Medulla oblongata (tissue), 1 donor: ENCODE measurements at regions not wholly inside any gene's neighbourhood (a gene's known extent, or its start where the extent isn't known, plus 50 kb on each side); places are given as distances from the start of the nearest gene placed in this dataset.
"Not testable (repeated sequence)": the region's sequence is repeated elsewhere in the genome, so short reads cannot be mapped to it uniquely, and the experiment has no call there.

Source experiments
- DNase-seq: peaks from one replicate; pipeline ENCODE4 v3.0.0-alpha.2; 2015; ENCODE audit errors: extremely low spot score

DNA sequence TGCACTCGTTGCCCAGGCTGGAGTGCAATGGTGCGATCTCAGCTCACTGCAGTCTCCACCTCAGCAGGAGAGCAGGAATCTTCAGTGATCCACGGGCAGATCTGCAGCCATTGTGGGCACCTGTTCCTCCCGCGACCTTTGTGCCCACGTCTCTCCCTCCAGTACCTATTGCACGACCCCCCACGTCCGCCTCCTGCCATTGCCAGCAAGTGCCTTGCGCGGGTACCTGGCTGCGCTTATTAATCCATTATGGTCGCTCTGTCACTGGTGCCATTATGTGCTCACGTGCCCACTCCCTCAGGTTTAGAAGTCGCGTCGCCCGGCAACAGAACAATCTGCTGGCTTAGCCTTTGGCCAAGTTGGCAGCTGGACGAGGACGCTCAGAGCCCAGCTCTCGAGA lies 146.2 kb upstream of the C1QTNF3 start:
- DNase-seq, result not testable (repeated sequence)

DNA sequence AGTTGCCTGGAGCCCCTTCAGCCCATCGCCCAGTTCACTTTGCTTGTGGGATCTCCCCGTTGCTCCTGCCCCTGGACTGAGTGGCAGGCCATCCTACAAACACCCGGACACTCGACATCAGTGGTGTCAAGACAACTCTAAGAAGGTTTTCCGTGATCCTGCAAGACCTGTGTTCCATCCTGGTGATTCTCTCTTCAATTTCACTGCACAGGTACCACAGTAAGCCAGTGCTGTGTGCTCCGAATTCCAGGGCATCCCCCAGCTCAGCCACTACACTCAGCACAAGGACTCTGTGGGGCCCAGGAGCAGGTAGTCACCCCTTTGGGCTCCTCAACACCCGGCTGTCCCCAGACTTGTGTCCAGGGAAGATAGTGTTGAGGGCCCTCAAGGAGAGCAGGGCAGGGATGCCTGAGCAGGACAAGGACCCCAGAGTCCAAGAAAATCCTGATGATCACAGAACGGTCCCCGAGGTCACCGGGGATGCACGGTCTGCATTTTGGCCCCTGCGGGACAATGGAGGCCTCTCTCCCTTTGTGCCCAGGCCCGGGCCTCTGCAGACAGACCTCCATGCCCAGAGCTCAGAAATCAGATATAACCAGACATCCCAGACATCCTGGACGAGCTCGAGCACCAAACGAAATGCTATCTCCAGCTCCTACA lies 146.9 kb upstream of the C1QTNF3 start:
- peak; percentile 17 for DNase-seq

DNA sequence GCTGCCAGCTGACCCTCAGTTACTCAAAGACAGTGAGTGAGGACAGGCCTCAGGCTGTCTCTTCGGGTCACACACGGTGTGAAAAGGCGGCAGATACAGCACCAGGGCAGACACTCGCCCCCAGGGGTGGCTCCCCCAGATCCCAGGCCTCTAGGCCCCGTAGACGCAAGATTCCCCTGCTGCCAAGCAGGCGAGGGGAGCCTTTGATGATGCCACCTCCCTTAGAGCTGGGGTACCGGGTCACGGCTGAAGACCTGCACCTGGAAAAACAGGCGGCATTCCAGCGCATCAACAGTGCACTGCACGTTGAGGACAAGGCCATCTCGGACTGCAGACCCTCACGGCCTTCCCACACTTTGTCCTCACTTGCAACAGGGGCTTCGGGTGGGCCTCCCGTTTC lies 147.5 kb upstream of the C1QTNF3 start:
- DNase-seq, result peak; percentile 9

DNA sequence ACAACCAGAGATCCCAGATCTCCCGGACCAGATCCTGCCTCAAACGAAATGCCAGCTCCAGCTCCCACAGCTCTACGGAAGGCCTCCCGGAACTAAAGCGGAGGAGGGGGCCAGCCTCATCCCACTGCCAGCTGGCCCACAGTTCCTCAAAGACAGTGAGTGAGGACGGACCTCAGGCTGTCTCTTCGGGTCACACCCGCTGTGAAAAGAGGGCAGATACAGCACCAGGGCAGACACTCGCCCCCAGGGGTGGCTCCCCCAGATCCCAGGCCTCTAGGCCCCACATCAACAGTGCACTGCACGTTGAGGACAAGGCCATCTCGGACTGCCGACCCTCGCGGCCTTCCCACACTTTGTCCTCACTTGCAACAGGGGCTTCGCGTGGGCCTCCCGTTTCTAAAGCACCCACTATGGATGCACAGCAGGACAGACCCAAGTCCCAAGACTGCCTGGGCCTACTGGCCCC lies 148.3 kb upstream of the C1QTNF3 start:
- peak; percentile 3 for DNase-seq

DNA sequence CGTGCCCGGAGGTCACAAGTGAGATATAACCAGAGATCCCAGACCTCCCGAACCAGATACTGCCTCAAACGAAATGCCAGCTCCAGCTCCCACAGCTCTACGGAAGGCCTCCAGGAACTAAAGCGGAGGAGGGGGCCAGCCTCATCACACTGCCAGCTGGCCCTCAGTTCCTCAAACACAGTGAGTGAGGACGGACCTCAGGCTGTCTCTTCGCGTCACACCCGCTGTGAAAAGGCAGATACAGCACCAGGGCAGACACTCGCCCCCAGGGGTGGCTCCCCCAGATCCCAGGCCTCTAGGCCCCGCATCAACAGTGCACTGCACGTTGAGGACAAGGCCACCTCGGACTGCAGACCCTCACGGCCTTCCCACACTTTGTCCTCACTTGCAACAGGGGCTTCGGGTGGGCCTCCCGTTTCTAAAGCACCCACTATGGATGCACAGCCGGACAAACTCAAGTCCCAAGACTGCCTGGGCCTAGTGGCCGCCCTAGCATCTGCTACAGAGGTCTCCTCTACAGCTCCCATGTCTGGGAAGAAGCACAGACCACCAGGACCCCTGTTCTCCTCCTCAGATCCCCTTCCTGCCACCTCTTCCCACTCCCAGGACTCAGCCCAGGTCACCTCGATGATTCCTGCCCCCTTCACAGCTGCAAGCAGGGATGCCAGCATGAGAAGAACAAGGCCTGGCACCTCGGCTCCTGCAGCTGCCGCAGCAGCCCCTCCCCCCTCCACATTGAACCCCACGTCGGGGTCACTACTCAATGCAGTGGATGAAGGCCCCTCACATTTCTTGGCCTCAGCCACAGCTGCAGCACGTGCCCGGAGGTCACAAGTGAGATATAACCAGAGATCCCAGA lies 149.3 kb upstream of the C1QTNF3 start:
- peak; percentile 56 for DNase-seq

DNA sequence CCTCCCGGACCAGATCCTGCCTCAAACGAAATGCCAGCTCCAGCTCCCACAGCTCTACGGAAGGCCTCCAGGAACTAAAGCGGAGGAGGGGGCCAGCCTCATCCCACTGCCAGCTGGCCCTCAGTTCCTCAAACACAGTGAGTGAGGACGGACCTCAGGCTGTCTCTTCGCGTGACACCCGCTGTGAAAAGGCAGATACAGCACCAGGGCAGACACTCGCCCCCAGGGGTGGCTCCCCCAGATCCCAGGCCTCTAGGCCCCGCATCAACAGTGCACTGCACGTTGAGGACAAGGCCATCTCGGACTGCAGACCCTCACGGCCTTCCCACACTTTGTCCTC lies 149.9 kb upstream of the C1QTNF3 start:
- DNase-seq, result not testable (repeated sequence)

DNA sequence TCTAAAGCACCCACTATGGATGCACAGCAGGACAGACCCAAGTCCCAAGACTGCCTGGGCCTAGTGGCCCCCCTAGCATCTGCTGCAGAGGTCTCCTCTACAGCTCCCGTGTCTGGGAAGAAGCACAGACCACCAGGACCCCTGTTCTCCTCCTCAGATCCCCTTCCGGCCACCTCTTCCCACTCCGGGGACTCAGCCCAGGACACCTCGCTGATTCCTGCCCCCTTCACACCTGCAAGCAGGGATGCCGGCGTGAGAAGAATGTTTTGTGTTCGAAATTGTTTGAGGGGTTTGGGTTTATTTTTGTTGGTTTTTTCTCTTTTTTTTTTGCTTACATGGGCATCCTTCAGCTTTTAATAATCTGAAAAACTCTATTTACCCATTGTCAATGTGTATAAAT lies 150.3 kb upstream of the C1QTNF3 start:
- DNase-seq, result peak; percentile 2

DNA sequence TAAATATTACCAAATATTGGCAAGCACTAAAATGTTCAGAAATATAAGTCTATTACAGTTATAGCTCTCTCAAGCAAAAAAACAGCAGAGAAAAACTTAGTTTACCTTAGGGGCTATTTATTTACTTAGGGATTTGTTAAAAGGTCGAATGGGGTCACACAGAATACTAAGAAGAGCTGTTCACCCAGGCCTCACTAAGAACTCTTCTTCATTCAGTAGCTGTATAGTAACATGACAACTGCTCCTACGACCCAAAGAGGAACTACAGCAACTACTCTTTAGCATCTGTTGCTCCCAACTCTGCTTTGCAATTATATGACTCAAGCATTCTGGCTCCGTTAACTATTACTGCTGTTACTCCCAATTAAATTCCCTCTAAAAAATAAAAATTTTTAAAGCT lies 150.8 kb upstream of the C1QTNF3 start:
- peak; percentile 57 for DNase-seq

DNA sequence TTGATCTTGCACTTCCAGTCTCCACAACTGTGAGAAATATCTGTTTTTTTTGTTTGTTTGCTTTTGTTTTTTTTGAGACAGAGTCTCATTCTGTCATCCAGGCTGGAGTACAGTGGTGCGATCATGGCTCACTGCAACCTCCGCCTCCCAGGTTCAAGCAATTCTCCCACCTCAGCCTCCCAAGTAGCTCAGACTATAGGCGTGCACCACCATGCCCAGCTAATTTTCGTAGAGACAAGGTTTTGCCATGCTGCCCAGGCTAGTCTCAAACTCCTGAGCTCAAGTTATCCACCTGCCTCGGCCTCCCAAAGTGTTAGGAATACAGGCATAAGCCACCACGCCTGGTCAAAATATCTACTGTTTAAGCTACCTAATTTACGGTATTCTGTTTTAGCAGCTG lies 153.1 kb upstream of the C1QTNF3 start:
- not testable (repeated sequence) for DNase-seq

DNA sequence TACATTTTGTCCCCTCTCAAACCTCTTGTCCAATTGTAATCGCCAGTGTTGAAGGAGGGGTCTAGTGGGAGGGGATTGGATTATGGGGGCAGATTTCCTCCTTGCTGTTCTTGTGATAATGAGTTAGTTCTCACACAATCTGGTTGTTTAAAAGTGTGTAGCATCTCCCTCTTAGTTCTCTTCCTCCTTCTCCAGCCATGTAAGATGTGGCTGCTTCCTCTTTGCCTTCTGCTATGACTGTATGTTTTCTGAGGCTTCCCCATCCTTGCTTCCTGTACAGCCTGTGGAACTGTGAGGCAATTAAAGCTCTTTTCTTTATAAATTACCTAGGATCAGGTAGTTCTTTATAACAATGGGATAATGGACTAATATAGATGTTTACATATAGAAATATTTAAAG lies 162.3 kb upstream of the C1QTNF3 start:
- not testable (repeated sequence) for DNase-seq

DNA sequence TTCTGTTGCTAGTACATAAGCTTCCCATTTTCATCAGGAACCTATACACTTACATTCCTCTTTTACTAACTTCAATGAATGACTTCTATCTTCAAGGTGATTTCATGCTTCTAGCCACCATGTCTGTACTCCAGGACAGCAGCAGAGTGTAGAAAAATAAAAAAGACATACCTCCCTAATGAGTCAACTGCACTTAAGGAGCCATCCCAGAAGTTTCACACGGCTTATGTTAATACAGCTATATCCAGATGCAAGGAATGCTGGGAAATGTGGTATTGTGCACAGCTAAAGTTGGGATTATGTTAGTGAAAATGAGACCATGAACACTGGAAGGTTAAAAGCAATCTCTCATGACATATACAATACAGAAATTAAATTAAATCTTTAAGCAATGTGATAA lies 174.4 kb upstream of the C1QTNF3 start:
- DNase-seq, result not testable (repeated sequence)

DNA sequence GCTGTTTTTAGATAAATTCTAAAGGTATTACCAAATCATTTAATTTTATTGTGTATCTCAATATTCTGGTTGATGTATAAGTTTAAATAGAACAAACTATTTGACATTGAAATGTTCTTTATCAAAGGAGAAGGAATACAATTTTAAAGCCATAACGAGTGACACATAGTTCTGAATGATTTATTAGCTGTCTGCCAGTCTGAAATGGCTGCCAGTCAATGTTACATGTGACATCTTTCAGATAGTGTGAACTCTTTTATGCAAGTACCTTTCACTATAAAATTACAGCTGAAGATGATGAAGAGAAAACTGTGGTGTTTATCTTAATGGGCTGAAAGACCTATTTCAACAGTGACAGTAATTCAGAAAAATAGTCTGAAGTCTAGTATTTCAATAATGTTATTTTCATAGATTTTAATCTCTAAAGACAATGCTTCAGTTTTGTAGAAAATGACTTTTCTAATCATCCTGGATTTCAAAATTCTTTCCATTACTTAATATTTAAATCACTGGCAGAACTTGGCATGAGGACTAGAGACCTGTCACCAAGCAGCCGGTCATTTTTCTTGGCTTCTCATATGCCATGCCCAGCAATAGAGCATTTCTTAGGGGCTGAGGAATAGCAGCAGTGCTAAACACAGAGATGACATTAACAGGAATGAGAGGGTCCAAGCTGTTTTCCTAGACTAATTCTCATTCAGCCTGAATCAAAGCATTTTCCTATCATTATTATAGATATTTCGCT lies 178.5 kb upstream of the C1QTNF3 start:
- not testable (repeated sequence) for DNase-seq

DNA sequence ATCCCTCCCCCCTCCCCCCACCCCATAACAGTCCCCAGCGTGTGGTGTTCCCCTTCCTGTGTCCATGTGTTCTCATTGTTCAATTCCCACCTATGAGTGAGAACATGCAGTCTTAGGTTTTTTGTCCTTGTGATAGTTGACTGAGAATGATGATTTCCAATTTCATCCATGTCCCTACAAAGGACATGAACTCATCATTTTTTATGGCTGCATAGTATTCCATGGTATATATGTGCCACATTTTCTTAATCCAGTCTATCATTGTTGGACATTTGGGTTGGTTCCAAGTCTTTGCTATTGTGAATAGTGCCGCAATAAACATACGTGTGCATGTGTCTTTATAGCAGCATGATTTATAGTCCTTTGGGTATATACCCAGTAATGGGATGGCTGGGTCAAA lies 180.1 kb upstream of the C1QTNF3 start:
- not testable (repeated sequence) for DNase-seq

DNA sequence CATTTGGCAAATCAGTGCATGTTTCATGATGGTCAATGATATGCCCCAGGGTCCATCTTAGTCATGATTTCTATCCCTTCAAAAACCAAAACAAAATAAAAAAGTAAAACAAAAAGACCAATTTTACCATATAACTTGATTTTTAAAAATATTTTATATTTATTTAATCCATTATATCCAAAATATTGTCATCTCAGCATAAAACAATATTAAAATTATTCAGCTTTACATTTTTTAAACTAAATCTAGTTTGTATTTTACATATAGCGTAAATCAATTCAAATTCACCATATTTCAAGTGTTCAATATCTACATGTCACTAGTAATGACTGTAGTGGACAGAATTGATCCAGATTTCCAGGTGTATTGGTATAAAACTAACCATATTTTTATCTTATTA lies 187.4 kb upstream of the C1QTNF3 start:
- not testable (repeated sequence) for DNase-seq

DNA sequence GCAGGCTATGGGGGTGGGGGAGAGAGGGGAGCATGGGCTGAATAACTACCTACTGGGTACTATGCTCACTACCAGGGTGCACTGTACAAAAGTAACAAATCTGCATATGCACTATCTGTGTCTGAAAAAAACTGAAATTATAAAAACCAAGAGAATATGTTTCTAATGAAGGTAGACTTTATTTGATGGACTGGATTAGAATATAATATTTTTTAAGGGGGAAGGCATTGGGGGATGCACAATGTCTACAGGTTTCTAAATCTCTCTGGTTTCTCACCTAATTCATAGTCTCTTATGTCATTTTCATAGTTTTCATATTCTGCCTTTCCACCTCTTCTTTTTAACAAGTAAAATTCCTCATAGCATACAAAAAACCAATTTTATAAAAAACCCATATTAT lies 200.8 kb upstream of the C1QTNF3 start:
- not testable (repeated sequence) for DNase-seq

DNA sequence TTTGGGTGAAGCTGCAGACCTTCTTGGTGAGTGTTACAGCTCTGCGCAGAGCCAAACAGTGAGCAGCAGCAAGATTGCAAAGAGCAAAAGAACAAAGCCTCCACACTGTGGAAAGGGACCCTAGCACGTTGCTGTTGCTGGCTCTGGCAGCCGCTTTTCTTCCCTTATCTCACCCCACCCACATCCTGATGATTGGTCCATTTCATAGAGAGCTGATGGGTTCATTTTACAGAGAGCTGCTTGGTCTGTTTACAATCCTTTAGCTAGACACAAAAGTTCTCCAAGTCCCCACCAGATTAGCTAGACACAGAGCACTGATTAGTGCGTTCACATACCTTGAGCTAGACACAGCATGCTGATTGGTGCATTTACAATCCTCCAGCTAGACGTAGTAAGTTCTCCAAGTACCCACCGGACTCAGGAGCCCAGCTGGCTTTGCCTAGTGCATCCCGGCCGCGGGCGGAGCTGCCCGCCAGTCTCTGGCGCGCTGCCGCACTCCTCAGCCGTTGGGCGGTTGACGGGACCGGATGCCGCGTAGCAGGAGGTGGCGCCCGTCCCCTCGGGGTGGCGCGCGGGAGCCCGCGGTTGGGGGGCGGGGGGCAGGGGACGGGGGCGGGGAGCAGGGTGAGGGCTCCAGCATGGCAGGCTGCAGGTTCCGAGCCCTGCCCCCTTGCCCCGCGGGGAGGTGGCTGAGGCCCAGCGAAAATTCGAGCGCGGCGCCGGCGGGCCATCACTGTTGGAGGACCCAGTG lies 201.4 kb upstream of the C1QTNF3 start:
- DNase-seq, result peak; percentile 25

DNA sequence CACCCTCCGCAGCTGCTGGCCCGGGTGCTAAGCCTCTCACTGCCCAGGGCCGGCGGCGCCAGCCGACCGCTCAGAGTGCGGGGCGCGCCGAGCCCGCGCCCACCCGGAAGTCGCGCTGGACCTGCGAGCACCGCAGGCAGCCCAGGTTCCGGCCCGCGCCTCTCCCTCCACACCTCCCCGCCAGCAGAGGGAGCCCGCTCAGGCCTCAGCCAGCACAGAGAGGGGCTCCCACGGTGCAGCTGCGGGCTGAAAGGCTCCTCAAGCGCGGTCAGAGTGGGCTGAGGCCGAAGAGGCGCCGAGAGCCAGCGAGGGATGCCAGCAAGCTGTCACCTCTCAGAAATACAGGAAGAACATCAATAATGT lies 202.0 kb upstream of the C1QTNF3 start:
- DNase-seq, result not testable (repeated sequence)

DNA sequence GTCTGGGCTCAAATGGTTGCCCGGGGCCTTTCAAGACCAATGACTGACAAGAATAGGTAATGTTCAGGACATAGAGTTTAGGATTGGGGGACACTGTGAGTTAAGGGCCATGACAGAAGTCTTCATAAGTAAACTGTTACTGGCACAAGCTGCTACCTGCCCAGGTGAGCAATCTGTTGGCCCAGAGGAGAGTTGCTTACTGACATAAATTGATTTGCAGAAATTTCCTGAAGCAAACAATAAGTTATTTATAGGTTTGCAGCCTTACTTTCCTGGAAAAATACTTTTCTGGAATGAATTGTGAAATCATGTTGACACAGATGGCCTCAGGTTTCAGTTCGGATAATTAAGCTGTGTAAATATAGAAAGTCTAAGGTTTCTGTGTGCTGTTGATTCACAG lies 202.8 kb upstream of the C1QTNF3 start:
- DNase-seq, result not testable (repeated sequence)

DNA sequence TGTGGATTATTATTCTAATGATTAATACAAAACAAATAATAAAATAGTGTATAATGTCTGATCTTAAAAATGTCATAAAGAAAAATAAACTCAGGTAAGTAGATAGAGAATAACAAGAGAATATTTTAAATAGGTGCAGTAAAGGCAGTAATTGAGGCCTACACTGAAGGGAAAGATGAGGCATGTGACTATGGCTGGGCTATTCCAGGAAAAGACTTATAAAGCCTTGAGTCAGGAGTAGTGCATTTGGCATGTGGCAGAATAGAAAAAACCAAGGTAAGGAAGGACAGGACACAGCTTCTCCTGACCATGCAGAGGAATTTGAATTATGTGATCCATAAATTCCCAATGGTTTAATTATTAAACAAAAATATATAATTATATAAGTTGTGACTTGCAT lies 215.6 kb upstream of the C1QTNF3 start:
- not testable (repeated sequence) for DNase-seq

DNA sequence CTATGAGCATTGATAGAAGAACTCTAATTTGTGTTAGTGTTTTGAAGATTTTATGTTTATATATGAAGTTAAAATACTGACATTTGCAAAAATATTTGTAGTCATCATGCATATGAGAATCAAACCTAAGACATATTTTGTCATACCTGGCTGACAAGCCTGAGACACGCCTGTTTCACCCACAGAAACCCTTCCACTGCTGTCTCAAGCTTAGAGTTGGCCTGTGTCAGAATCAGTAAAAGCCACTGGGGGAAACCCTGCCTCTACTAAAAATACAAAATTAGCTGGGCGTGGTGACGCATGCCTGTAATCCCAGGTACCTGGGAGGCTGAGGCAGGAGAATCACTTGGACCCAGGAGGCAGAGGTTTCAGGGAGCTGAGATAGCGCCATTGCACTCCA lies 218.0 kb upstream of the C1QTNF3 start:
- DNase-seq, result not testable (repeated sequence)

DNA sequence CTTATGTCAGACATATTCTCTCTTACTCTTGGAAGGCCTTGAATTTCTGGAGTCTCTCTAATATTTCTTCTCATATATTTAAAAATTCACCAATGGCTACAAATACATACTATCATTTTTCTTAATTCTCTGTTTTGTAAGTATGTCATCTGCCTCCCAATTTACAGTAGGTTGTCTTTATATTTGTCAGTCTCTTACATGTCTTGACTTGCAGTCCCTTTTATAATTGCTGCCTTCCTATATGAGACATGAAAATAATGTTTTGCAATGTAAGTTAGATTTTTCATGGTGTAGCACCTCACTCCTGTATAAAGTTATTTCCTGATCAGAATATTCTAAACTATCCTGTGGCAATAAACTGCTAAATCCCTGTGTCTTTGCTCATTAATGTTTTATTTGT lies 223.1 kb upstream of the C1QTNF3 start:
- not testable (repeated sequence) for DNase-seq

DNA sequence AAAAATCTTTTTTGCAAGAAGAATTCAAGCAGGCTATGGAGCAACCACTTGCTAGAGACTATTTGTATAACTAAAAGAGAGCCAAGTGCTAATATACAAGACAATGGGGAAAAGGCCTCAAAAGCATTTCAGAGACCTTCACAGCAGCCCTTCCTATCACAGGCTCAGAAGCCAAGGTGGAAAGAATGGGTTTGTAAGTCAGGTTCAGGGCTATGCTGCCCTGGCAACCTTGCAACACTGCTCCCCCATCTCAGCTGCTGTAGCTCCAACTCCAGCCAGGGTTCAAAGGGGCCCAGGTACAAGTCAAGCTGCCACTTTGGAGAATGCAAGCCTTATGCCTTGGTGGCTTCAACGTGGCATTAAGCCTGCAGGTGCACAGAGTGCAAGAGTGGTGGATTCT lies 253.7 kb upstream of the C1QTNF3 start:
- DNase-seq, result not testable (repeated sequence)
